GM19467 (cell line): ENCODE measurements at regions not wholly inside any gene's neighbourhood (a gene's known extent, or its start where the extent isn't known, plus 50 kb on each side); places are given as distances from the start of the nearest gene placed in this dataset.
"Not testable (repeated sequence)": the region's sequence is repeated elsewhere in the genome, so short reads cannot be mapped to it uniquely, and the experiment has no call there.

Experiments used
- ATAC-seq: cut with Tn5 transposase; IDR thresholded peaks from one replicate; pipeline ENCODE4 v1.9.1; 2021; ENCODE audit warnings: mild to moderate bottlenecking, moderate library complexity; ENCODE audit not compliant: unreplicated experiment

DNA sequence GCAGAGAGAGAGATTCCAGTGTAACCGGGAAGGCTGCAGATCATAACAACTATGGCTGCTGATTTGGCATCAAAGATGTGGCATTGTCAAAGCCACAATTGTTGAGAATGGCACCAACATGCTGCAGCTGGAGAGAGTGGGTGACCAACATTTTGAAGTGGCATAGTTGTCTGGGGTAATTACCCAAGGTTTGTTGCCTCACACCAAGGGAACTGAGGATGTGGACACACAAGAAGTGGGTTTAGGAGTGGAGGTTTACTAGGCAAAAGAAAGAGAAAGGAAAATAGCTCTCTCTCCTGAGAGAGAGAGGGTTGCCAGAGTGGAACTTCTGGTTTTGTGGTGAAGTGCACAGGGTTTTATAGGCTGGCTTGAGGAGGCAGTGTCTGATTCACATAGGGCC lies 126.6 kb downstream of the FAM72C start:
- not testable (repeated sequence) for ATAC-seq

DNA sequence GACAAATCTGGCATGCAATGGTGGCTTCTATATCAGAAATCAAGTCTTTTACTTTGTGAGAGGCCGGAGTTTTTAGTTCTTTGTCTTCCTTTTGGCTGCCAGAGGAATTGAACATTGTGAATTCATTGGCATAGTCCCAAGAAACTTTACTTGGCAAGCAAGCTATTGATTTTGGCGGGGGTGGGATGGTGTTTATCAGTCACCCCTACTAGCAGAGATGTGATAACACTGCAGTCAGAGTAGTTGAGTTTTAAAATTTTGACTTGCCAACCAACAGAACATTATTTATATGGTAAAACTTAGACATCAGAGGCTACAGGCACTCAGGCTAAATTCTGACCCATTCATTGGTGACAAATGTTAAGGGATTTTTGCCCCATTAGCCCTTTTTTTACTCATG lies 129.7 kb downstream of the FAM72C start:
- ATAC-seq, result not testable (repeated sequence)

- ATAC-seq, result not testable (repeated sequence)
Observed at GRCh38 chr1:143839182-143839581, 132.6 kb downstream of the FAM72C start.

DNA sequence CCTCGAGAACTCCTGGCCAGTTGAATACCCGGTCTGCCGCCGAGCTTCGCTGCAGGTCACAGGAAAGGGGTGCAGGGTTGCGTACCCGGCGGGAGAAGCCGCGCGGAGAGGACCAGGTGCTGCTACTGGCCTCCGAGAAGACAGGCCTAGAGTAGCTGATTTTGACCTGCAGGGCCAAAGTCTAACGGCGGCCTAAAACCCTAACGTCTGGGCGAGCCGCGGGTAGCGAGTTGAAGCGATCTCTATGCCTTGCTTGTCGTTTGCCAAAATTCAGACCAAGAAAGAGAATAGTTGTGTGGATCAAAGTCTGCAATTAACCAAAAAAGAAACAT lies 133.2 kb downstream of the FAM72C start:
- not testable (repeated sequence) for ATAC-seq

GRCh38 chr1:143837924-143838597 lies 133.7 kb downstream of the FAM72C start:
- not testable (repeated sequence) for ATAC-seq

DNA sequence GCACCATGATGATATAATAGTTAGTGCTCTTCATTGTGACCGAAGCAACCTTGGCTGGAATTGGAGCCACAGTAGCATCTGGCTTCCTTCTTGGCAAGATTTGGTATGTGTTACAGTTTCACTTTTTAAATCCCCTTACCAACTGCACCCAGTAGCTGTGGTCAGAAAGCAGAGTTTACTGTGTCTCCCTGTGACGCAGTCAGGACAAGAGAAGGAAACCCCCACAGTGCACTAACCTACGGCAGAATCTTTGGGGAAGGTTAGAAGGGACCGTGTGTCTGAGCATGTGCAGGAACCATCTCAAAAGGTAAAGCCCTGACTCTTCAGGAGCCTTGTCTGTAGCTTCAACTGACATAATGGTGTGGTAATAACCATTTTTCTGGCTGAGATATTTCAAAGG lies 138.4 kb downstream of the FAM72C start:
- not testable (repeated sequence) for ATAC-seq

GRCh38 chr1:143832379-143832716 lies 139.4 kb downstream of the FAM72C start:
- ATAC-seq, result not testable (repeated sequence)

DNA sequence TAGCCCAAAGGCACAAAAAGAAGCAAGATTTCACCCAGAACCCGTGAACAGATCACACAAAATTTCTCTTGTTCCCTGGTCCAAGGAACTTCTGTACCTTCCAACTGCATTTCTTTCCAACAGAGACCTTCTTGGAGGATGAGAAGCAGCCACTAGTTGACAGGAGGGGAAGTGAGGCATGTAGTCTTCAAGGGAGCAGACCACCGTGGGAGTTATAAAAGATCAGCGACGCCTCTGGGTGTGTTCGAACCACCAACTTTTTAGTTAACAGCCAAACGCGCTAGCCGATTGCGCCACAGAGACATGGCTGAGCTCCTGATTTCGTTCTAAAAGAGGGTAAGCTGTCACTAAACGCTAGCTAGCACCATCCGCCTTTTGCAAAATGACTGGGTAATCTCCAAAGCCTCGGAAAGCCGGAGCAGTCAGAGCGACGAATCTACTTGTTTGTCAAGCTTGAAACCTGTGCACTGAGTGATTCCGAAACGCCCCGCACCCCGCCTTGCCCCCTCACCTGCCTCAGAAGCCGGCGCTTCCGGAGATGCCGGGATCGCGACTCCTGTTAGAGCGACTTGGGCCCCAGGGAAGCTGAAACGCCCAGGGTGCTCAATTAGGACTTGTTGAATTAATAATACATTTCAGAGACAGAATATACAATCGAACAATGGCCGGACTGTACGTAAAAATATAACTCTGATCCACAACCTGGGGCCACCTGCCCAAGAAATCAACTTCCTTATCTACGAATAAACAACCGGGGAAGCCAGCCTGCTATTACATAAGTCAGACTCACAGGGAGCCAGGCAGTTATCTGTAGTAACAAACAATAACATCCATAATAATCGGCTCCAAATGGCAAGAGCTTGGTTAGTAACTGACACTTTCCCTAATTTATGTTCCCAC lies 140.1 kb downstream of the FAM72C start:
- not testable (repeated sequence) for ATAC-seq

- not testable (repeated sequence) for ATAC-seq
Observed at GRCh38 chr1:143826162-143826561, 145.6 kb downstream of the FAM72C start.

DNA sequence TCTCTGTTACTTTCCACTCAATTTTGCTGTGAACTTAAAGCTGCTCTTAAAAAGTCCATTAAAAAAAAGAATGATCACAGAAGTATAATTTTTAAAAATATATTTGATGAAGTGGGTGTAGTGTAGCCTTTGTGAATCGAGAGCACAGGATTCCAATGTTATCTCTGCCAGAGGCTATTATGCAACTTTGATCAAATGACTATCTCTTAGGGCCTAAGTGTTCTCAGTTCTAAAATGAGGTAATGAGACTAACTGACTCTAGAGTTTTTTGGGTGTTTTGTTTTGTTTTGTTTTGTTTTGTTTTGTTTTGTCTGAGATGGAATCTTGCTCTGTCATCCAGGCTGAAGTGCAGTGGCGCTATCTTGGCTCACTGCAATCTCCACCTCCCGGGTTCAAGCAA lies 147.5 kb downstream of the FAM72C start:
- ATAC-seq, result not testable (repeated sequence)

DNA sequence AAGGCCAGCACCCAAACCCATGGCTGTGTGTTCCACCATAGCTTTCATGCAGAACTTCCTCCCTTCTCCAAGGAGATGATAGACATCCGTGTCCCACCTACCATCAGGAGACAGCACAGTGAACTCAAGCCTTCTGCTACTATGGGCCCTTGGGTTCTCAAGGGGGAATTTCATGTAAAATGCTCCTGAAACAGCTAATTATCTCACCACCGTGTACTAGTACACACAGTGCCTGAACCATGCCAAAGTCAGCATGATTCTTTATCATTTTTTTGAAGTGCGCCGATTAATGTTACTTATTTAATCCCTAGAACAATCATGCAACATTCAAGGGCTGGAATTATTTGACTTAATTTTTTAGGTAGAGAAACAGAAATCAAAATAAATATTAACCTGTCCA lies 151.7 kb downstream of the FAM72C start:
- ATAC-seq, result not testable (repeated sequence)

DNA sequence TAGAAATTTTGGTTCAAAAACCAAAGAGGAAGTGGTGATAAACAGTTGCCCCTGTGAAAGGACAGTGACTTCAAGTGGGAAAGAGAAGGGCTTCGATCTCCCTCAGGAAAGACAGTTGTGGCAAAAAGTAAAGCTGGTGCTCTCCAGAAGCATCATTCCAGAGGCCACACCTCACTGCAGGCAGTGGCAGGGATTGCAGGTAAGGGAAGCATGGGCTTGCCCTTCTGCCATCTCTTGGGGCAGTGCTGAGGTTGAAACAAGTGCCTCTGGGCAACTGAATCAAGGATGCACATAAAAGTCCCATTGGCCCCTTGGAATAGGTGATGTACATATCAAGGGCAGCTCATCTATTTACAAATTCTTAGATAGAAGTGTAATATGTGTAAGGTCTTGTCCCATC lies 155.4 kb downstream of the FAM72C start:
- not testable (repeated sequence) for ATAC-seq

DNA sequence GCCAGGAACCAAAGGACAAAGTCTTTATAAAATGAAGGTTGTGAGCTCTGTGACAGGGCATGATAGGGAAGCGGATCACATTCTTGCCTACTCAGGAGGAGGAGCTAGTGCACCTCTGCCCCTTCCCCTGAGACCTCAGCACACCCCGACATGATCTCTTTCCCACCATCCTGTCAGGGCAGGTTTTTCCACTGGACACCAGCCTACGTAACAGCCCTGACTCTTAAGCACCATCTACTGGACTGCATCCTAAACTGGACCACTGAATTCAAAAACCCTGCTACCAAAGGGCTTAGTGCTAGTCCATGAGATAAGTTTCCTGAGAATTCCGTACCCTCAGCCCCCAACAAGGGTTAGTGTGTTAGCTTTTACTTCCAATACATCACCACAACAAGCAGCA lies 166.4 kb downstream of the FAM72C start:
- not testable (repeated sequence) for ATAC-seq

GRCh38 chr1:143804707-143805356 lies 167.0 kb downstream of the FAM72C start:
- not testable (repeated sequence) for ATAC-seq

- ATAC-seq, result not testable (repeated sequence)
Observed at GRCh38 chr1:143803927-143804411, 167.8 kb downstream of the FAM72C start.

- not testable (repeated sequence) for ATAC-seq
Observed at GRCh38 chr1:143803095-143803494, 168.7 kb downstream of the FAM72C start.

GRCh38 chr1:143799568-143800187 lies 172.1 kb downstream of the FAM72C start:
- ATAC-seq, result not testable (repeated sequence)

DNA sequence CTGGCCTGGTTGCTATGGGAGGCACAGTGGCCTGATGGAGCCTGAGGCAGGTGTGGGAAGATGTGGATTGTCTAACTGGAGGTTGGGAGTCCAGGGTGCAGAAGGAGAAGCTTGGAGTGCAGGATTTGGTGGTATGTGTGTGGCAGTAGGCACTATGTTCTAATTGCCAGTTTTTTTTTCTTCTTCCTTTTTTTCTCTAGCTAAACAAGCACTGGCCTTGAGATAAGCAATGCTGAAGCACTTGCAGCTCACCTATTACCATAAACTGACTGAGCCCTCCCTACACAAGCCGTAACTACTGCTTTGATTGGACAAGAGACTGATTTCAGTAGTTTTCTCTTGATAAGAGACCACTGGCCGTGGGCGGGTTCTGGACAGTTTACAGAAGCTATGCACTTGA lies 175.4 kb downstream of the FAM72C start:
- not testable (repeated sequence) for ATAC-seq

- not testable (repeated sequence) for ATAC-seq
Observed at GRCh38 chr1:143792047-143792937, 179.5 kb downstream of the FAM72C start.

- ATAC-seq, result not testable (repeated sequence)
Observed at GRCh38 chr1:143786381-143786780, 185.4 kb downstream of the FAM72C start.
